GM23338 (cell line): ENCODE measurements at regions not wholly inside any gene's neighbourhood (a gene's known extent, or its start where the extent isn't known, plus 50 kb on each side); places are given as distances from the start of the nearest gene placed in this dataset.

Experiments used
- ATAC-seq: fragments of 200-7000 bp; cut with Tn5 transposase; 3 replicates; pipeline ENCODE4 v1.9.1; 2020
- DNase-seq: peaks from one replicate; pipeline ENCODE4 v3.0.0-alpha.2; 2015; ENCODE audit warnings: low spot score
- H2AFZ ChIP-seq: fragments of 200-600 bp; sonication (generic); 2 replicates; pipeline ENCODE4 v1.8.0; 2016; ENCODE audit warnings: antibody characterized with exemption, mild to moderate bottlenecking, moderate library complexity
- H3F3A ChIP-seq: fragments of 200-600 bp; sonication (generic); replicated peaks from 2 replicates; pipeline ENCODE4 v1.8.0; 2017; ENCODE audit warnings: antibody characterized with exemption, mixed run types, low read depth
- H3K27ac ChIP-seq: fragments of 200-600 bp; sonication (generic); 2 replicates; pipeline ENCODE4 v1.6.1; 2016; ENCODE audit warnings: low read depth
- H3K27me3 ChIP-seq: fragments of 200-600 bp; sonication (generic); 2 replicates; pipeline ENCODE4 v1.8.0; 2016; ENCODE audit warnings: mild to moderate bottlenecking, mixed run types, moderate library complexity; ENCODE audit not compliant: insufficient read depth
- H3K36me3 ChIP-seq: fragments of 200-600 bp; sonication (generic); 2 replicates; pipeline ENCODE4 v1.8.0; 2016; ENCODE audit warnings: mild to moderate bottlenecking; ENCODE audit not compliant: insufficient read depth
- H3K4me1 ChIP-seq: fragments of 200-600 bp; sonication (generic); 2 replicates; pipeline ENCODE4 v1.8.0; 2016; ENCODE audit warnings: mild to moderate bottlenecking, moderate library complexity; ENCODE audit not compliant: insufficient read depth
- H3K4me2 ChIP-seq: fragments of 200-600 bp; sonication (generic); 2 replicates; pipeline ENCODE4 v1.7.1; 2017; ENCODE audit warnings: mixed run types
- H3K4me3 ChIP-seq: fragments of 200-600 bp; sonication (generic); 2 replicates; pipeline ENCODE4 v1.6.1; 2016; ENCODE audit warnings: mixed run types
- H3K79me2 ChIP-seq: fragments of 200-600 bp; sonication (generic); replicated peaks from 2 replicates; pipeline ENCODE4 v1.8.0; 2017; ENCODE audit warnings: mild to moderate bottlenecking; ENCODE audit not compliant: insufficient read depth
- H3K9me2 ChIP-seq: fragments of 200-600 bp; sonication (generic); 2 replicates; pipeline ENCODE4 v1.8.0; 2017; ENCODE audit not compliant: insufficient read depth
- H4K20me1 ChIP-seq: fragments of 200-600 bp; sonication (generic); replicated peaks from 2 replicates; pipeline ENCODE4 v1.8.0; 2017; ENCODE audit warnings: mild to moderate bottlenecking; ENCODE audit not compliant: insufficient read depth
- H3K27ac Mint-ChIP-seq: 2 replicates; pipeline ENCODE4 v1.8.0; 2020; ENCODE audit warnings: inconsistent platforms, mild to moderate bottlenecking, moderate library complexity, mixed read lengths
- H3K27me3 Mint-ChIP-seq: 3 replicates; pipeline ENCODE4 v1.8.0; 2022; ENCODE audit warnings: low read depth, mild to moderate bottlenecking, moderate library complexity, mixed read lengths, inconsistent platforms; ENCODE audit not compliant: insufficient read depth, poor library complexity
- H3K36me3 Mint-ChIP-seq: 3 replicates; pipeline ENCODE4 v1.8.0; 2021; ENCODE audit warnings: low read depth, mild to moderate bottlenecking, inconsistent platforms, moderate library complexity, mixed read lengths
- H3K4me1 Mint-ChIP-seq: 3 replicates; pipeline ENCODE4 v1.8.0; 2020; ENCODE audit warnings: mild to moderate bottlenecking, inconsistent platforms, mixed read lengths
- H3K4me3 Mint-ChIP-seq: 3 replicates; pipeline ENCODE4 v1.8.0; 2021; ENCODE audit warnings: moderate library complexity, mild to moderate bottlenecking, inconsistent platforms, mixed read lengths
- H3K9me3 Mint-ChIP-seq: 3 replicates; pipeline ENCODE4 v1.8.0; 2020; ENCODE audit warnings: moderate library complexity, mild to moderate bottlenecking, inconsistent platforms, mixed read lengths
- CREB1 ChIP-seq: fragments of 250-450 bp; sonication (Bioruptor Pico); IDR thresholded peaks from 2 replicates; pipeline ENCODE4 v1.5.0; 2020; ENCODE audit warnings: low read depth, mild to moderate bottlenecking, moderate library complexity
- EZH2phosphoT487 ChIP-seq: fragments of 200-600 bp; sonication (generic); IDR thresholded peaks from one replicate; pipeline ENCODE4 v1.8.1; 2018; ENCODE audit warnings: antibody characterized with exemption; ENCODE audit not compliant: unreplicated experiment
- POLR2AphosphoS5 ChIP-seq: IDR thresholded peaks from 2 replicates; pipeline ENCODE4 v1.6.1; 2016; ENCODE audit warnings: antibody characterized with exemption, low read depth
- STAT1 ChIP-seq: IDR thresholded peaks from one replicate; pipeline ENCODE4 v1.6.1; 2016; ENCODE audit warnings: antibody characterized with exemption; ENCODE audit not compliant: unreplicated experiment
- ZNF331 ChIP-seq: fragments of 250-450 bp; sonication (Bioruptor Pico); IDR thresholded peaks from 2 replicates; pipeline ENCODE4 v1.5.0; 2020; ENCODE audit warnings: low read depth, mild to moderate bottlenecking, moderate library complexity
- TF ChIP-seq, protein P1 (sequence below): fragments of 250-450 bp; sonication (Bioruptor Pico); IDR thresholded peaks from 2 replicates; pipeline ENCODE4 v1.5.0; 2020; ENCODE audit warnings: mild to moderate bottlenecking, moderate library complexity

DNA sequence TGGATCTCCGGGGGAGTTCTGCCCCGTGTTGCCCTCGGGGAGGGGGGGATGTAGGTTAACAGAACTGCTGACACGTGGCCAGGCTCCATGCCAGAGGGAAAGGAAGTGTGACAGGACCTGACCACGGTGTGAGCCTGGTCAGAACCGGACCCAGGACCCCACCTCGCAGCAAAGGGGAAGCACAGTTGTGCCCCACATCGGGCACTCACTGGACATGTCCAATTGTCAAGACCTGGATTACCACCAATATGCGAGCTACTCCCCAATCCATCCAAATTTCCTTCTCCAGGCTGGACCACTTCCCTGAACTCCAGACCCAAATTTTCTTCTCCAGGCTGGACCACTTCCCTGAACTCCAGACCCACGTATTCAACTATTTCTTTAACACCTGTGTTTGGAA lies 78.8 kb upstream of the PIWIL1 start (continued):
- TF ChIP-seq, protein P1, sequence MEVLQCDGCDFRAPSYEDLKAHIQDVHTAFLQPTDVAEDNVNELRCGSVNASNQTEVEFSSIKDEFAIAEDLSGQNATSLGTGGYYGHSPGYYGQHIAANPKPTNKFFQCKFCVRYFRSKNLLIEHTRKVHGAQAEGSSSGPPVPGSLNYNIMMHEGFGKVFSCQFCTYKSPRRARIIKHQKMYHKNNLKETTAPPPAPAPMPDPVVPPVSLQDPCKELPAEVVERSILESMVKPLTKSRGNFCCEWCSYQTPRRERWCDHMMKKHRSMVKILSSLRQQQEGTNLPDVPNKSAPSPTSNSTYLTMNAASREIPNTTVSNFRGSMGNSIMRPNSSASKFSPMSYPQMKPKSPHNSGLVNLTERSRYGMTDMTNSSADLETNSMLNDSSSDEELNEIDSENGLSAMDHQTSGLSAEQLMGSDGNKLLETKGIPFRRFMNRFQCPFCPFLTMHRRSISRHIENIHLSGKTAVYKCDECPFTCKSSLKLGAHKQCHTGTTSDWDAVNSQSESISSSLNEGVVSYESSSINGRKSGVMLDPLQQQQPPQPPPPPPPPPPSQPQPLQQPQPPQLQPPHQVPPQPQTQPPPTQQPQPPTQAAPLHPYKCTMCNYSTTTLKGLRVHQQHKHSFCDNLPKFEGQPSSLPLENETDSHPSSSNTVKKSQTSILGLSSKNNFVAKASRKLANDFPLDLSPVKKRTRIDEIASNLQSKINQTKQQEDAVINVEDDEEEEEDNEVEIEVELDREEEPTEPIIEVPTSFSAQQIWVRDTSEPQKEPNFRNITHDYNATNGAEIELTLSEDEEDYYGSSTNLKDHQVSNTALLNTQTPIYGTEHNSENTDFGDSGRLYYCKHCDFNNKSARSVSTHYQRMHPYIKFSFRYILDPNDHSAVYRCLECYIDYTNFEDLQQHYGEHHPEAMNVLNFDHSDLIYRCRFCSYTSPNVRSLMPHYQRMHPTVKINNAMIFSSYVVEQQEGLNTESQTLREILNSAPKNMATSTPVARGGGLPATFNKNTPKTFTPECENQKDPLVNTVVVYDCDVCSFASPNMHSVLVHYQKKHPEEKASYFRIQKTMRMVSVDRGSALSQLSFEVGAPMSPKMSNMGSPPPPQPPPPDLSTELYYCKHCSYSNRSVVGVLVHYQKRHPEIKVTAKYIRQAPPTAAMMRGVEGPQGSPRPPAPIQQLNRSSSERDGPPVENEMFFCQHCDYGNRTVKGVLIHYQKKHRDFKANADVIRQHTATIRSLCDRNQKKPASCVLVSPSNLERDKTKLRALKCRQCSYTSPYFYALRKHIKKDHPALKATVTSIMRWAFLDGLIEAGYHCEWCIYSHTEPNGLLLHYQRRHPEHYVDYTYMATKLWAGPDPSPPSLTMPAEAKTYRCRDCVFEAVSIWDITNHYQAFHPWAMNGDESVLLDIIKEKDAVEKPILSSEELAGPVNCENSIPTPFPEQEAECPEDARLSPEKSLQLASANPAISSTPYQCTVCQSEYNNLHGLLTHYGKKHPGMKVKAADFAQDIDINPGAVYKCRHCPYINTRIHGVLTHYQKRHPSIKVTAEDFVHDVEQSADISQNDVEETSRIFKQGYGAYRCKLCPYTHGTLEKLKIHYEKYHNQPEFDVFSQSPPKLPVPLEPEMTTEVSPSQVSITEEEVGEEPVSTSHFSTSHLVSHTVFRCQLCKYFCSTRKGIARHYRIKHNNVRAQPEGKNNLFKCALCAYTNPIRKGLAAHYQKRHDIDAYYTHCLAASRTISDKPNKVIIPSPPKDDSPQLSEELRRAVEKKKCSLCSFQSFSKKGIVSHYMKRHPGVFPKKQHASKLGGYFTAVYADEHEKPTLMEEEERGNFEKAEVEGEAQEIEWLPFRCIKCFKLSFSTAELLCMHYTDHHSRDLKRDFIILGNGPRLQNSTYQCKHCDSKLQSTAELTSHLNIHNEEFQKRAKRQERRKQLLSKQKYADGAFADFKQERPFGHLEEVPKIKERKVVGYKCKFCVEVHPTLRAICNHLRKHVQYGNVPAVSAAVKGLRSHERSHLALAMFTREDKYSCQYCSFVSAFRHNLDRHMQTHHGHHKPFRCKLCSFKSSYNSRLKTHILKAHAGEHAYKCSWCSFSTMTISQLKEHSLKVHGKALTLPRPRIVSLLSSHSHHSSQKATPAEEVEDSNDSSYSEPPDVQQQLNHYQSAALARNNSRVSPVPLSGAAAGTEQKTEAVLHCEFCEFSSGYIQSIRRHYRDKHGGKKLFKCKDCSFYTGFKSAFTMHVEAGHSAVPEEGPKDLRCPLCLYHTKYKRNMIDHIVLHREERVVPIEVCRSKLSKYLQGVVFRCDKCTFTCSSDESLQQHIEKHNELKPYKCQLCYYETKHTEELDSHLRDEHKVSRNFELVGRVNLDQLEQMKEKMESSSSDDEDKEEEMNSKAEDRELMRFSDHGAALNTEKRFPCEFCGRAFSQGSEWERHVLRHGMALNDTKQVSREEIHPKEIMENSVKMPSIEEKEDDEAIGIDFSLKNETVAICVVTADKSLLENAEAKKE: no peak

DNA sequence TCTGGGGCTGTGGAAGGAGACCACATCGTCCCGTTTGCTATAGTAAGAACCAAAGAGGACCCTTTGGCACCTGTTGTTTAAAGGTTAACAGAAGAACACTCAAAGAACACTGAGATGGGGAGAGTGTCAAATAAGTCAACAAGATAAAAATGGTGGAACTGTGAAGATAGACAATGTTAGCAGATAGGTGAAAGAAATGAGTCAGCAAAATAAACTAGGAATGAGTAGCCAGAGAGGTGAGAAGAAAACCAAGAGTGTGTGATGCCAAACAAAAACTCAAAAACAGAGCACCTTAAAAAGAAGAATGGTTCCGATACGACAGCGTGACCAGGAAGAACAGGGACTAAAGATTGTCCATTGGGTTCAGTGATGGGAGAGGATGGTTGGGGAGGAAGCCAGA lies 74.7 kb upstream of the PIWIL1 start:
- no peak for ATAC-seq
- Mint-ChIP-seq H3K27me3 (peaks cover 2% of the 10 kb centered on the region), H3K9me3 (peaks cover 25% of the 10 kb centered on the region; the same call in 2 of the 3 replicates), H3K4me1 (no peaks in the 10 kb centered on the region), H3K4me3 (no peak overlapping the region), H3K36me3 (peaks cover 43% of the 10 kb centered on the region), H3K27ac (no peak overlapping the region)
- Histone ChIP-seq H3K4me1 (no peaks in the 10 kb centered on the region), H3F3A (no peaks in the 10 kb centered on the region), H3K36me3 (no peaks in the 10 kb centered on the region), H3K4me2 (no peak overlapping the region), H3K27me3 (no peaks in the 10 kb centered on the region), H4K20me1 (no peaks in the 10 kb centered on the region), H3K9me2 (no peaks in the 10 kb centered on the region), H2AFZ (no peak overlapping the region), H3K27ac (no peak overlapping the region), H3K79me2 (no peaks in the 10 kb centered on the region), H3K4me3 (no peak overlapping the region)
- no peak for TF ChIP-seq POLR2AphosphoS5
- no peak for DNase-seq

DNA sequence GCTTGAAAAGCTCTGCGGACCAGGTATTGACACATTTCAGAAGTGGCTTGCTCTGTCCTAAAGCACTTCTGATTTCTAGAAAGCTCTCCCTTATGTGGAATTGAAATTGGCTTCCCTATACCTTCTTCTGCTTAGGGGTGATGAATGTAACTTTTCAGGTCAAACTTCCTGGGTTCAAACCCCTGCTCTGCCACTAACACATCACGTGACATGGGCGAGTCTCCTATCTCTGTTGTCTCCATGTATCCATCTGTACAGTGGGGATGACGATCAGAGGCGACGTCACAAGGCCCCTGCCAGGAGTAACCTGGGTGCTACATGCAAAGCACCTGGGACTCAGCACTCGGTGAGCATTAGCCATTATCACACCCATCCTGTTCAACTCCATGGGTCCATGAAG lies 73.7 kb upstream of the PIWIL1 start:
- Histone ChIP-seq H3K4me1 (no peaks in the 10 kb centered on the region), H3K27me3 (no peaks in the 10 kb centered on the region), H3K9me2 (no peaks in the 10 kb centered on the region), H3K27ac (no peak overlapping the region), H3K36me3 (no peaks in the 10 kb centered on the region), H4K20me1 (no peaks in the 10 kb centered on the region), H2AFZ (no peak overlapping the region), H3K4me2 (no peak overlapping the region), H3K4me3 (no peak overlapping the region), H3F3A (no peaks in the 10 kb centered on the region), H3K79me2 (no peaks in the 10 kb centered on the region)
- Mint-ChIP-seq H3K4me3 (no peak overlapping the region), H3K36me3 (peaks cover 40% of the 10 kb centered on the region), H3K27ac (no peak overlapping the region), H3K27me3 (peaks cover 2% of the 10 kb centered on the region), H3K4me1 (no peaks in the 10 kb centered on the region), H3K9me3 (peaks cover 15% of the 10 kb centered on the region; the same call in 2 of the 3 replicates)
- ATAC-seq (no peak), DNase-seq (no peak)
- TF ChIP-seq POLR2AphosphoS5 (no peak), CREB1 (CRISPR knock-in tag) (no peak), EZH2phosphoT487 (no peak), STAT1 (no peak), ZNF331 (CRISPR knock-in tag) (no peak)
